ENCODE measurements at regions not wholly inside any gene's neighbourhood (a gene's known extent, or its start where the extent isn't known, plus 50 kb on each side); places are given as distances from the start of the nearest gene placed in this dataset.
"Not testable (repeated sequence)": the region's sequence is repeated elsewhere in the genome, so short reads cannot be mapped to it uniquely, and the experiment has no call there.

DNA sequence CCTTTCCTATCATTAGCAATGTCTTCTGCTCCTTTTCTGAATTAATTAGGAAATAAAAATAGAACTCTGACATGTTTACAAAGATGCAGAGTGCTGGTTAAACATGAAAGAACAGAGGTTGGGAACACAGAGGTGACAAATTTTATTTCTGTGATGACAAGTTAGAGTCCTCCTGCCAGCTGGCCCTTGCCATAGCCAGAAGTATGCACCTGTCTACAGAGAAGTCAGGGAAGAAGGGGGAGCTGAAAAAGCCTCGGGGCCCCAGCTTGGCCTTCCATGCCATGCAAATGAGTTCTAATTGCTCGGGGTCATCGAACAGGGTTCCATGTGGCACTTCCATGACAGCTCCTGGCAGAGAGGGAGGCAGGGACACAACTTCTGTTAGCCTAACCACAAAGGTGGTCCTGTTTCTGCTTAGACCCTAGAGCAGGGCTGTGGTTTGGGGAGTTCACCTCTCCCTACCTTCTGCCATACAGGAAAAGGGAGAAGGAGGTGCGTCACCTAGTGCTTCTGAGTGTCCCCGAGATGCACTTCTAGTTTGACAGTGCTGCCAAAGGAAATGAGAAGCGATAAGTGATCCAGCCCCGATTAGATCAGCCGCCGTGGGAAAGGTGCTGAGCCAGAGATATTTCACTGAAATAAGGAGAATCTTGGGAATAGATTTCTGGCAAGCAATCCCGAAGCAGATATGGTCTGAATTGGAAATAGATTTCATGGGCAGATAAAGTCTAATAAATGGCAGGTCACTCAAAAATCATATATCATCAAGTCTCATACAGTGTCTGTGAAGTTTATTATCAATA, 155.8 kb upstream of the FOXN3 start:
- DNase-seq: no peak

DNA sequence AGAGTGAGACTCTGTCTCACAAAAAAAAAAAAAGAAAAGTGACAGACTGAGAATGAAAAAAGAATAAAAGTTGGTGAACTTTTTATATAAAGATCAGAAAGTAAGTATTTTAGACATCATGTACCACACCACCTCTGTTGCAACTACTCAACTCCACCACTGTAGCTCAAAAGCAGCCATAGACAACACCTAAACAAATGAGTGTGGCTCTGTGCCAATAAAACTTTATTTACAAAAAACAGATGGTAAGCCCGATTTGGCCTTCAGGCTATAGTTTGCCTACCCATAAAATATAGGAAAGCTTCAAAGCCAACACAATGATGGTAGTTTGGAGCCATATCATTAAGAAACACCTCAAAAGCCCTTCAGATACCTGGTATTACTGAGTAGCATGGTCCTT, 154.5 kb upstream of the FOXN3 start:
- no peak for DNase-seq

DNA sequence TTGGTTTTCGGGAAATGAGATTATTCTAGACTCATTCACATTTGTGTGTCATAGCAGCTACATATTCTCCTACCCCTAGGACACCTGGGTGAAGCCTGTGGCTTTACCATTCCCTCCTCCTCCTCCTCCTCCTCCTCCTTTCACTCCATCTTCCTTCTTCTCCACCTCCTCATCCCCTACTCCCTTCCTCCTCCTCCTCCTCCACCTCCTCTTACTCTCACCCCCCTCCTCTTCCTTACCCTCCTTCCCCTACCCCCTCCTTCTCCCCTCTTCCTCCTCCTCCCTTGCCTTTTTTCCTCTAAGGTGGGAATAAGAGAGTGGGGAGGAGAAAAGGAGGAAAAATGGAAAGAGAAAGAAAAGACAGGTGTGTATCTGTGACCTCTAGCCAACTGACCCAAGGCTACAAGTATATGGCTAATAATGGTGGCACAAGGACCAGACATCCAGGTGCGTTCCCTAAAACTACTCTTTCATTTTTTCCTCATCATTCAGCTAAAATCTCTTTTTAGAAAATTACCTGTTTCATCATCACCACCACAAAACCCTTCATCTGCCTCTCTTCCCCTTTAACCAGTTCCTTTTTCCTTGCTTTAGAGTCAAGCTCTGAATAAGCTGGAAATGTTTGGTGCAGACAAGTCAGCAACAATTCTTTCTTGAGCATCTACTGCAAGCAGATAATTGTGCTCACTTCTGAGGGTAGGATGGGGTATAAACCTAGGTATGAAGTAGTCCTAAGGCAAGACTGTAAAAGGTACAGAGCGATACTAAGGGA, 149.8 kb upstream of the FOXN3 start:
- DNase-seq: no peak

DNA sequence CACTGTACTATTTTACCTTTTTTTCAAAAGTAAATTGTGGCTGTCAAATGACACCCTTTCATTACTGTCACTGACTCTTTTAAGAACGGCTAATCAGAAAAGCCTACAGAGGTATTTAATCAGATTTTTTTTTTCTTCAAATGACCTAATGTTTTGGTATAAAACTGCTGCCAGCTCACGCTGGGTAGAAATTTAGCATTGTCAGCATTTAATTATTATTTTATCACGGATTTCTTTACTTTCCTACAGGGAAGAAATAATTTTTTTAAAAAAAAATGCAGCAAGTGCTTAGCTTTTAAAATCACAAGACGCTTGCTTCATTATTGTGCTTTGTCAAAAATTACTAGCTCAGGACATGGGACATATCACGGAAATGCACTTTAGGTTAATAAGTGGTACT, 149.1 kb upstream of the FOXN3 start:
- no peak for DNase-seq

DNA sequence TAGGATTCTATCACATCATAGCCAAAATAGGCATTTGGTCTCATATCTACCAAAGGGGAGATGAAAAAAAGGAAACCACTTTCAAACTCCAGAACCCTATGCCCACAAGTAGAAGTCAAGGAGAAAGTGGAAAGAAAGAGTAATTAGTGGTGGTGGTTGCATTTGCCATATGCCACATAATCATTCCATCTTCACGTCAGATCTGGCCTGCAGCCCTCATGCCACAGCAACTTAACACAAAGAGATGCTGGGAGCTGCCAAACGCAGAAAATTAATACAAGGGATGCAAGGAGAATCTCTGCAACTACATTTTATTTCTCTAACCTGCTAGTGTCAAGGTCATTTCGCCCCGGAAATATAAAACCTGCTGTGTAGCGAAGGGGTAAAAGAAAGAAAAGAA, 148.6 kb upstream of the FOXN3 start:
- no peak for DNase-seq

DNA sequence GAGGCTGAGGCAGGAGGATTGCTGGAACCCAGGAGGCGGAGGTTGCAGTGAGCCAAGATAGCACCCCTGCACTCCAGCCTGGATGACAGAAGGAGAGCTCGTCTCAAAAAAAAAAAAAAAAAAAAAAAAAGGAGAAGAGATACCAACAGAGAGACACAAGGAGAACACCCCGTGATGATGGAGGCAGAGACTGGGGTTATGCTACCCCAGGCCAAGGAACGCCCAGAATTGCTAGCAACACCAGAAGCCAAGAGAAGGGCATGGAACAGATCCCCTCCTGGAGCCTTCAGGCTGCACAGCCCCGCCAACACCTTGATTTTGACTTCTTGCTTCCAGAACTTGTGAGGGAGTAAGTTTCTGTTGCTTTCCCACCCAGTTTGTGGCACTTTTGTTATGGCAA, 148.0 kb upstream of the FOXN3 start:
- no peak for DNase-seq

DNA sequence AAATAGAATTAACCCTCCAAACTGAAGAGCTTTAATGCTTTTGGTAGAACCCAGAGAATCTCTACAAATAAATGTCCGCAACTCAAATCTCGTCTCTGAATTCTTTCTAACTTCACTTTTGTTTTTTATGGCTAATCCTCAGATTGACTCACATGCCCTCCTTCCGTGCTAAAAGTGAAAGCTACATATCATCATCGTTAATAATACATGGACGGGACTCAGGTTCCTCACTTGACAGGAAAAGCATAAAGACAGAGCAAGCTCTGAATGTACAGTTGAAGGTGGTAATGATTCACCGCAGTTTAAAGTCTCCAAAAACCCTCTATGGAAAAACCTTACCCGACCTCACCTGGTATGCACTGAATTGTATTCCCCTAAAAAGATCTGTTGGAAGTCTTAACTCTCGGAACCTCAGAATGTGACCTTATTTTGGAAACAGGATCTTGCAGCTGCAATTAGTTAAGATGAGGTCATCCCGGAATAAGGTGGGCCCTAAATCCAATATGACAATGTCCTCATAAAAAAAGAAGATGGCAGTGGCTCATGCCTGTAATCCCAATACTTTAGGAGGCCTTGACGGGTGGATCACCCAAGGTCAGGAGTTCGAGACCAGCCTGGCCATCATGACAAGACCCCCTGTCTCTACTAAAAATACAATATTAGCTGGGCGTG, 147.4 kb upstream of the FOXN3 start:
- no peak for DNase-seq

DNA sequence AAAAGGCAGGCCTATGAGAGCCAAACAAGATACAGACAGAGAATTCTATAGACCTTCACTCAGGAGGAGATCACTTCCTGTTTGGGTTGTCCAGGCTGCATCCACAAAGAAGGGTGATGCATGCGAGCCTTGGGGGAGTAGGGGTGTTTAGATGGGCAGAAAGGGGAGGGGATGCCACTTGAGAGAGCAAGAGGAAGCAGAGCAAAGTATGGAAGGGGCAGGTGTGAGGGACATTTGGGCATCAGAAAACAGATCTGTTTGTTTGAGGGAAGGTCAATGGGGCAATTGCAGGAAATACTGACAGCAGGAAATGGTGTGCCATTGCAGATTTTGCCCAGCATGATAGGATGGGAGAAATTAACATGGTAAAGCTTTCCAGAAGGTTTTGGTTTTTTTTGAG, 146.4 kb upstream of the FOXN3 start:
- no peak for DNase-seq

DNA sequence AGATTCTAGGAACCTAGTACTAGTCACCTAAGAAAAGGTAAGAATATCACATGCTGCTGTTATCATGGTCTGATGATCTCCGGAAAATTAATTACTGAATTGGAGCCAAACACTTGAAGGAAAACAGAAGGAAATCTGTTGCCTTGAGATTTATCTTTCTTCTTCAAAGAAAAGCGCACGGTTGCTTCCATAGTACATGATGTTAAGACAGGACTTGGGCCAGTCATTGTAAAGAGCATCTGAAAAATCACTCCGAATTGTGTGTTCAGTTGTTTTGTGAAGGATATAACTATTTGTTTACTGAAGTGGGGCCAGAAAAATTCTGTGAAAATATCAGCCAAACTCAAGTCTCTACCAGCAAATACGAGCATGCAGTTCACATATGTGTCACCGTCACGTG, 134.9 kb upstream of the FOXN3 start:
- DNase-seq: no peak

DNA sequence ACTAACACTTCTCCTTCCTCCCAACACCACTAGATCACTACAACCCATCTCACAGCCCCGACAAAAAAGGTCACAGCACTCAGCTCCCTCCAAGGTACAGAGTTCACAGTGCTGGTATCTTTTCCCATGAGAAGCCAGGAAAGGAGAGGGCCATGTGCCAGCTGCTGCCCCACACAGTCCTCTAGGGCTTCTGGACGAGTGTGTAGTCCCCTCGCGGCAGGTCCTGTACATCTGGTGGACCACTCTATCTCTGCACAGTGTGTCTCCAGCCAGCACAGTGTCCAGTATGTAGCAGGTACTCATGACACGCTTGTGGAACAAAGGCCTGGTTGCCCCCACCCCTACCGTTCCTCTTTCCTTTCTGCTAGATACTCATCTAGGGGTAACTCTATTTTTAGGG, 134.4 kb upstream of the FOXN3 start:
- no peak for DNase-seq

DNA sequence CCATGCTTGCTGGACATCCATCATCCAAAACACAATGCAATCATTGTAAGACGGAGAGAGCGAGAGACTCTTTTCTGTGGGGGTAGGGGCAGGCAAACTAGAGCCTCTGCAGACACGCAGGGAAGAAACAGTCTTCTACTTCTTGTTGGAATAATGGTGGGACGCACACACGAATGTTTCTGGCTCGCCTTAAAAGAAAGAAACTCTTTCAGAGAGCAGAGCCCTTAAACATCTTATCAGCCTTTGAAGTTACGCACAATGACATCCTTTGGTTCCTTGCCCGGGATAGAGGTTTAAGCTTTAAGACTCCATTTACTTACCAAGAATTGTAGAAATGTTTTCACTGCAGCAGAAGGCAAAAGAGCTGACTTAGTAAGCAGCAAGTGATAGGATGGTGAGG, 133.8 kb upstream of the FOXN3 start:
- no peak for DNase-seq

DNA sequence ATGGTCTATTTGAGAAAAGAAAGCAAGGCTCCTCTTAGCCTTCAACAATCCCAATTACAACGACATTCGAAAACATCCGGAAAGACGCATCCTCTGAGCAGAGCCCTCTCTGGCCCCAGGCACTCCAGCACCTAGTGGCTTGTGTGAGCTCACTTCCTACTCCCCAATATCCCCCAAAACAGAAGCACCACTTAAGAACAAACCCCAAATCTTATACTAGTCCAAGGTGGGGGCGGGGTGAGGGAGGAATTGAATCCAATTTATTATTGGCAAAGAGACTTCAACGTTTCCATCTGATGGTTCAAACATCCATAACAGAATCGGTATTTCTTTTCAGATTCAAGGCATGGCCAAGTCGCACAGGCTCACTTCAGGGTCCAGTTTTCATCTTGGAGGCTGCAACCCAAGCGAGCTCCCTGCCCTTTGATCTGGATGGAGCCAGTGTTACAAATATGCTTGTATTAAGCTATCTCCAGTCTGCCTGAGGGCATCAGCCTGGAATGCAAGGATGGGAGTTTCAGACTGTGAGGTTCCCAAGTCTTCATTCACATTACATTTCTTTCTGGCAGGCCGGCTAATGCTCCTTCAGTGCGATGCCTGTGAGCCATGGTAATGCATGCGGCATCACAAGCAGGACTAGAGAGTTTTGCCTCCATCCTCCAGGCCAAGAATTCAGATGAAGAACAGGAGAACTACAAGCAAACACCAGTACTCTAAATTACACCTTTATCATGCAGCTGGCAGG, 132.5 kb upstream of the FOXN3 start:
- DNase-seq: no peak

DNA sequence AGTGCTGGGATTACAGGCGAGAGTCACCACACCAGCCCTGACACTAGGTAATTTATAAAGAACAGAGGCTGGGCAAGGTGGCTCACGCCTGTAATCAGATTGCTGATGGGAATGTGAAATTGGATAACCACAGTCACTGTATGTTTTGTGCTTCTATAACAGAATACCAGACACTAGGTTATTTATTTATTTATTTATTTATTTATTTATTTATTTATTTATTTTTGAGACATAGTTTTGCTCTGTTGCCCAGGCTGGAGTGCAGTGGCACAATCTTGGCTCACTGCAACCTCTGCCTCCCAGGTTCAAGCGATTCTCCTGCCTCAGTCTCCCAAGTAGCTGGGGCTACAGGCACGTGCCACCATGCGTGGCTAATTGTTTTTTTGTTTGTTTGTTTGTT, 130.0 kb upstream of the FOXN3 start:
- DNase-seq: not testable (repeated sequence)

DNA sequence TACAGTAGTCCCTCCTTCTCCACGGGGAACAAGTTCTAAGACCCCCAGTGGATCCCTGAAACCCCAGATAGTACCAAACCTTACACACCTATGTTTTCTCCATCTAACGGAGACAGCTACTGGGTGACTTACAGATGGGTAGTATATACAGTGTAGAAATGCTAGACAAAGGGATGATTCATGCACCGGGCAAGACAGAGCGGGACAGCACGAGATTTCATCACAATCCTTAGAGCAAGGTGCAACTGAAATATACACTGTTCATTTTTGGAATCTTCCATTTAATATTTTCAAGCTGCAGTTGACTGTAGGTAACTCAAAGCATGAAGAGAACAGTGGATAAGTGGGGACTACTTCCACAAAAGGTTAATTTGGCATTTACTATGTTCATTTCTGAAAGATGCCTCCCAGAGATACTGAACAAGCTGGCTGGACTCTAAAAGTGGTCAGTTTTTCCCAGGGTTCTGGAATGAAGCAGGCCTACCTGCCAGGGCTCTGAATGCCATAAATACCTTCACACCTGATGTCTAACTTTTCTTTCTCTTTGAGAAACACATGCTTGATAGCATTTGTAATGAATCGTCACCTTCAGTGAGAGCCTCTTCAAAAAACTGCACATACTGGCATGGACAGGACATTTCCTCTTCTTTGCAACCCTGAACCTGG, 127.7 kb upstream of the FOXN3 start:
- no peak for DNase-seq

DNA sequence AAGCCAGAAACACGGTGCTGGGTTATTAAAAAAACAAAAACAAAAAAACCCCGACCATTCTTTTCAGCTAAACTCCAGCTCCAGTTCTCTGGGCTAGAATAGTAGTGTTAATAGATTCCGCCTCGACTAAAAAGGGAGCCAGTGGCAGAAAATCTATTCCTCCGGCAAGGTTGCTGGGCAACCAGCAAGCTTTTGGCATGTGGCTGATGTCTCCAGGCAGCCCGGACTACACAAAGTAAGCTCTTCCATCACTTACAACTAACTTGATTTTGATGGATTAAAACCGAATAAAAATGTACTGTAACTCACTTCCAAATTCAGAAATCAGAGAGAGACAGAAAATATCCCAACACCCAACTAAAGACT, 126.4 kb upstream of the FOXN3 start:
- peak in 27 of 51 donors; percentile 4 to 67 (median 43) for DNase-seq

DNA sequence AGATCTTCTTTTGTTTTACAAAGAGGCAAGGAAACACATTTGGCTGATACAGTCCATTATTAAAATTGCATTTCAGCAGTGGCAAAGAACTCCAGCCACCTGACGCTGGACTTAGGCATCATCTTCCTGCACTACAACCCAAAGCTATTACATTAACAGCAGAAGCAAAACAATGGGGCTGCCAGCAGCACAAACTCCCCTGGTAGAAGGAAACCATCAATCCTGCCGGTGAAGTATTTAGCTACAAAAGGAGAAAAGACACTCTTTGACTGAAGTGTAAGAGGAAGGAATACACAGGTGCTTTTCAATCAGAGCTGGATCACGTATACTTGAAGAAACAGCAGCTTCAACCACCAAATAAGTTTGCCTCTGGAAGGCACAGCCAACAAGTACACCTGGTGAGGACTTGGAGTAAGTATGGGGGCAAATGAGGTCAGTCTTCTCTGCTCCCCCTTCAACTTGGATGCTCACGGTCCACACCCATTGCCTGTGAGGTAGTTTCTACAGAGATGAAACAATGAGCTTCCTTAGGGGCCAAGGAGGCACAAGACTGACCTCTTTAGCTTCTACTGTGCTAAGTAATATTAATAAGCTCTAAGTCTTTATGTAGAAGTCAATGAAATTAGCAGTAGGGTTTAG, 125.9 kb upstream of the FOXN3 start:
- DNase-seq: no peak

DNA sequence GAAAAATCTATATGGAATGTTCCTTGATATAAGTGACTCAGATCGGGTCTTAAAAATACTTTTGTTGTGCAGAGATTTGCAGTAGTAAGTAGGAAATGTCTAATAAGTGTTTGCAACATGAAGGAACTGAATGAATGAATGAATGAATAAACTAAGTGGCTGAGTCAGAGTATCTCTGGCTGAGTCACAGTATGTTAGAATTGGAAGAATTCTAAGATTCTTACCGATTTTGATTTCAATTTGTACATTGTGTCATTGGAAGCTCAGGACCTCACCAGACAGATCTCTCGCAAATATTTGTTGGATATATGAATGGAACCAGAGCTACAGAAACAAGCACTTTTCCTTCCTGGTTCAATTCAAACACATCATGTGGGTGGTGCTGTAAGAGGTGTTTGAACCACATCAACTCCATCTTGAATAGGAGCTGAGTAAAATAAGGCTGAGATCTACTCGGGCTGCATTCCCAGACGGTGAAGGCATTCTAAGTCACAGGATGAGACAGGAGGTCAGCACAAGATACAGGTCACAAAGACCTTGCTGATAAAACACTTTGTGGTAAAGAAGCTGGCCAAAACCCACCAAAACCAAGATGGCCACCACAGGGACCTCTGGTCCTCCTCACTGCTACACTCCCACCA, 123.9 kb upstream of the FOXN3 start:
- DNase-seq: no peak

DNA sequence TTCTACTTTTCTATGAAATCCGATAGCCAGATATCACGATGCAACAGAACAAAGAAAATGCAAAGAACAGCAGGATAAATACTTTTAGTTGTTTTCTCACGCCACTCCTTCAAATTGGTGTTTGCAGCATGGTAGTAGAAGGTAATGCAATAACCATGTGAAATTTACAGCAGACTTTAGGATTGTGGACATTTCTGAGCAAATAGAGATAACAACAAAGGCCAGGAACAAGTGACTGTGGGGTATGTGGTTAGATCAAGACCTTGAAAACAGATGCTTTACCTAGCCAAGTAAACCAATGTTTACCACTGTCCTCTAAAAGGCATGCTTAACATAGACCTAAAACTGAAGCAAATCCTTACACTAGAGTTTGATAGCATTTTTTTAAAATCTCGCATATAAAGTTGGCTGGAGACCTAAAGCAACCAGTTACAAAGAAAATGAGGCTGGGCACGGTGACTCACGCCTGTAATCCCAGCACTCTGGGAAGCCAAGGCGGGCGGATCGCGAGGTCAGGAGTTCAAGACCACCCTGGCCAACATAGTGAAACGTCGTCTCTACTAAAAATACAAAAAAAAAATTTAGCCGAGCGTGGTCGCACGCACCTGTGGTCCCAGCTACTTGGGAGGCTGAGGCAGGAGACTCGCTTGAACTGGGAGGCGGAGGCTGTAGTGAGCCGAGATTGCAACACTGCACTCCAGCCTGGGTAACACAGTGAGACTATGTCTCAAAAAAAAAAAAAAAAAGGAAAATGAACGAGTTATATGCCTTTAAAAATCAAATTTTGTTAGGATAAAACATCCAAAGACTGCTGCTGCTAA, 123.2 kb upstream of the FOXN3 start:
- no peak for DNase-seq

DNA sequence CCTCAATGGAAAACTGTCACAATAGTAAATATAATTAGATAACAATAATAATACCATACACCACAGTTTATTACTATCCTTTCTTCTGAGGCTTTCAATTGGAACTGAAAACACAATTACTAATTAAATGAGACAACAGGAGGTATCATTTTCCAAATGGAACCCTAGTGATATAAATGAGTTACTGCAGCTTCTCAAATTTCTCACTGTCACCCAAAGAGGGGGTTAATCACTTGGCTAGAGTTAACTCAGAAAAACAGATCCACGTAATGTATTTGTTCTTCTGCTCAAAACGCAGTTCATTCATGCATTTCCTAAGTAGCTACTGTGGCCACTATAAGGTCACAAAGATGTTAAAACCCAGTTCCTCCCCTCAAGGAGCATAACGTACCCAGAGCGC, 120.9 kb upstream of the FOXN3 start:
- no peak for DNase-seq

Data from hypothalamus (tissue), 51 donors.